SJSA1 (cell line): ENCODE measurements at regions not wholly inside any gene's neighbourhood (a gene's known extent, or its start where the extent isn't known, plus 50 kb on each side); places are given as distances from the start of the nearest gene placed in this dataset.
"Not testable (repeated sequence)": the region's sequence is repeated elsewhere in the genome, so short reads cannot be mapped to it uniquely, and the experiment has no call there.

Experiments
- DNase-seq, 2 experiments: peaks; one replicate each; pipeline ENCODE4 v3.0.0-alpha.2; 2015 to 2020; ENCODE audit warnings: low spot score in 2 of 2, low read depth in 1 of 2
- H3K27ac ChIP-seq: fragments of 250-450 bp; sonication (Bioruptor Pico); 2 replicates; pipeline ENCODE4 v1.5.1; 2020; ENCODE audit warnings: mild to moderate bottlenecking, moderate library complexity
- H3K27me3 ChIP-seq: fragments of 250-450 bp; sonication (Bioruptor Pico); replicated peaks from 2 replicates; pipeline ENCODE4 v1.5.1; 2020; ENCODE audit warnings: mild to moderate bottlenecking, moderate library complexity
- H3K36me3 ChIP-seq: fragments of 250-450 bp; sonication (Bioruptor Pico); 2 replicates; pipeline ENCODE4 v1.5.1; 2020; ENCODE audit warnings: mild to moderate bottlenecking
- H3K4me1 ChIP-seq: fragments of 250-450 bp; sonication (Bioruptor Pico); replicated peaks from 2 replicates; pipeline ENCODE4 v1.6.1; 2021; ENCODE audit warnings: mild to moderate bottlenecking
- H3K4me3 ChIP-seq: fragments of 250-450 bp; sonication (Bioruptor Pico); 2 replicates; pipeline ENCODE4 v1.5.1; 2020; ENCODE audit warnings: mild to moderate bottlenecking
- H3K9me3 ChIP-seq: fragments of 250-450 bp; sonication (Bioruptor Pico); replicated peaks from 2 replicates; pipeline ENCODE4 v1.5.1; 2020; ENCODE audit warnings: mild to moderate bottlenecking

- Histone ChIP-seq H3K36me3 (no peaks in the 10 kb centered on the region), H3K4me1 (no peaks in the 10 kb centered on the region), H3K4me3 (no peak overlapping the region), H3K9me3 (peaks cover 15% of the 10 kb centered on the region), H3K27me3 (no peaks in the 10 kb centered on the region), H3K27ac (no peak overlapping the region)
- no peak for DNase-seq
Measured at GRCh38 chr16:7278636-7279035, 54.0 kb upstream of the RBFOX1 start.

- Histone ChIP-seq H3K9me3 (peaks cover 8% of the 10 kb centered on the region), H3K4me1 (no peaks in the 10 kb centered on the region), H3K4me3 (no peak overlapping the region), H3K36me3 (no peaks in the 10 kb centered on the region), H3K27me3 (no peaks in the 10 kb centered on the region), H3K27ac (no peak overlapping the region)
- no peak for DNase-seq
Measured at GRCh38 chr16:7272567-7273158, 60.0 kb upstream of the RBFOX1 start.

- H3K9me3 ChIP-seq: peaks cover 8% of the 10 kb centered on the region
- no peak overlapping the region for H3K27ac ChIP-seq
- H3K4me3 ChIP-seq: no peak overlapping the region
- no peak for DNase-seq
- no peaks in the 10 kb centered on the region for H3K36me3 ChIP-seq
- H3K27me3 ChIP-seq: no peaks in the 10 kb centered on the region
- H3K4me1 ChIP-seq: no peaks in the 10 kb centered on the region
Measured at GRCh38 chr16:7271486-7271885, 61.2 kb upstream of the RBFOX1 start.

- Histone ChIP-seq H3K4me3 (no peak overlapping the region), H3K27me3 (no peaks in the 10 kb centered on the region), H3K27ac (no peak overlapping the region), H3K4me1 (no peaks in the 10 kb centered on the region), H3K36me3 (no peaks in the 10 kb centered on the region), H3K9me3 (peaks cover 8% of the 10 kb centered on the region)
- DNase-seq: no peak
Measured at GRCh38 chr16:7270823-7271222, 61.8 kb upstream of the RBFOX1 start.

GRCh38 chr16:7270006-7270405, 62.6 kb upstream of the RBFOX1 start:
- Histone ChIP-seq H3K4me3 (no peak overlapping the region), H3K36me3 (no peaks in the 10 kb centered on the region), H3K9me3 (no peaks in the 10 kb centered on the region; the same call in none of the 2 replicates), H3K27me3 (no peaks in the 10 kb centered on the region), H3K27ac (no peak overlapping the region), H3K4me1 (no peaks in the 10 kb centered on the region)
- no peak for DNase-seq

GRCh38 chr16:7268182-7268581, 64.5 kb upstream of the RBFOX1 start:
- H3K27me3 ChIP-seq: no peaks in the 10 kb centered on the region
- no peak for DNase-seq
- no peaks in the 10 kb centered on the region; the same call in 1 of the 2 replicates for H3K9me3 ChIP-seq
- H3K4me1 ChIP-seq: no peaks in the 10 kb centered on the region
- no peak overlapping the region for H3K27ac ChIP-seq
- no peak overlapping the region for H3K4me3 ChIP-seq
- H3K36me3 ChIP-seq: no peaks in the 10 kb centered on the region

- Histone ChIP-seq H3K4me3 (no peak overlapping the region), H3K9me3 (peaks cover 8% of the 10 kb centered on the region; the same call in 1 of the 2 replicates), H3K36me3 (no peaks in the 10 kb centered on the region), H3K4me1 (no peaks in the 10 kb centered on the region), H3K27ac (no peak overlapping the region), H3K27me3 (no peaks in the 10 kb centered on the region)
- no peak for DNase-seq
Measured at GRCh38 chr16:7257016-7257415, 75.6 kb upstream of the RBFOX1 start.

- Histone ChIP-seq H3K27ac (no peak overlapping the region), H3K9me3 (peaks cover 3% of the 10 kb centered on the region), H3K4me3 (no peak overlapping the region), H3K36me3 (no peaks in the 10 kb centered on the region), H3K4me1 (no peaks in the 10 kb centered on the region), H3K27me3 (no peaks in the 10 kb centered on the region)
- no peak for DNase-seq
Measured at GRCh38 chr16:7246578-7246977, 86.1 kb upstream of the RBFOX1 start.

- H3K9me3 ChIP-seq: peaks cover 13% of the 10 kb centered on the region; the same call in 1 of the 2 replicates
- H3K27me3 ChIP-seq: no peaks in the 10 kb centered on the region
- H3K36me3 ChIP-seq: no peaks in the 10 kb centered on the region
- H3K4me1 ChIP-seq: no peaks in the 10 kb centered on the region
- H3K27ac ChIP-seq: no peak overlapping the region
- no peak for DNase-seq
- H3K4me3 ChIP-seq: no peak overlapping the region
Measured at GRCh38 chr16:7239547-7239946, 93.1 kb upstream of the RBFOX1 start.

- Histone ChIP-seq H3K27ac (no peak overlapping the region), H3K9me3 (peaks cover 12% of the 10 kb centered on the region; the same call in 1 of the 2 replicates), H3K36me3 (no peaks in the 10 kb centered on the region), H3K4me1 (no peaks in the 10 kb centered on the region), H3K27me3 (no peaks in the 10 kb centered on the region), H3K4me3 (no peak overlapping the region)
- DNase-seq: no peak
Measured at GRCh38 chr16:7236824-7237410, 95.7 kb upstream of the RBFOX1 start.

GRCh38 chr16:7233975-7234374, 98.7 kb upstream of the RBFOX1 start:
- Histone ChIP-seq H3K4me1 (no peaks in the 10 kb centered on the region), H3K9me3 (peaks cover 8% of the 10 kb centered on the region; the same call in 1 of the 2 replicates), H3K36me3 (no peaks in the 10 kb centered on the region), H3K27me3 (no peaks in the 10 kb centered on the region), H3K4me3 (no peak overlapping the region), H3K27ac (no peak overlapping the region)
- DNase-seq: no peak

GRCh38 chr16:7231762-7232161, 100.9 kb upstream of the RBFOX1 start:
- no peak overlapping the region for H3K4me3 ChIP-seq
- no peaks in the 10 kb centered on the region for H3K36me3 ChIP-seq
- no peak for DNase-seq
- no peaks in the 10 kb centered on the region for H3K27me3 ChIP-seq
- H3K27ac ChIP-seq: no peak overlapping the region
- H3K9me3 ChIP-seq: peaks cover 4% of the 10 kb centered on the region; the same call in 1 of the 2 replicates
- H3K4me1 ChIP-seq: no peaks in the 10 kb centered on the region

GRCh38 chr16:7229433-7230218, 103.0 kb upstream of the RBFOX1 start:
- DNase-seq, H3K4me1 ChIP-seq, H3K9me3 ChIP-seq, H3K36me3 ChIP-seq, H3K4me3 ChIP-seq, H3K27ac ChIP-seq, H3K27me3 ChIP-seq: not testable (repeated sequence)

GRCh38 chr16:7227229-7227721, 105.4 kb upstream of the RBFOX1 start:
- Histone ChIP-seq H3K36me3 (no peaks in the 10 kb centered on the region), H3K27ac (no peak overlapping the region), H3K4me1 (no peaks in the 10 kb centered on the region), H3K27me3 (no peaks in the 10 kb centered on the region), H3K9me3 (peaks cover 4% of the 10 kb centered on the region; the same call in 1 of the 2 replicates), H3K4me3 (no peak overlapping the region)
- DNase-seq: no peak
